Endodermal cell (in vitro differentiated cells): ENCODE measurements at regions not wholly inside any gene's neighbourhood (a gene's known extent, or its start where the extent isn't known, plus 50 kb on each side); places are given as distances from the start of the nearest gene placed in this dataset.

Experiments used
- DNase-seq: peaks from one replicate; pipeline ENCODE4 v3.0.0-alpha.2; 2017
- H3K27ac ChIP-seq: 2 replicates; pipeline ENCODE4 v1.5.1; 2013; ENCODE audit warnings: mild to moderate bottlenecking, low read depth, low read length, moderate library complexity
- H3K27me3 ChIP-seq: 2 replicates; pipeline ENCODE4 v1.6.1; 2013; ENCODE audit warnings: mild to moderate bottlenecking, low read length, moderate library complexity; ENCODE audit not compliant: insufficient read depth, control insufficient read depth, poor library complexity, severe bottlenecking
- H3K36me3 ChIP-seq: 2 replicates; pipeline ENCODE4 v1.7.0; 2013; ENCODE audit warnings: mild to moderate bottlenecking, low read length, moderate library complexity; ENCODE audit not compliant: control insufficient read depth, insufficient read depth
- H3K4me1 ChIP-seq: one replicate; pipeline ENCODE4 v1.7.0; 2013; ENCODE audit warnings: low read length; ENCODE audit not compliant: control insufficient read depth, insufficient read depth
- H3K4me3 ChIP-seq: 2 replicates; pipeline ENCODE4 v1.5.1; 2013; ENCODE audit warnings: mild to moderate bottlenecking, low read length, moderate library complexity
- H3K9ac ChIP-seq: 2 replicates; pipeline ENCODE4 v1.6.1; 2013; ENCODE audit warnings: mild to moderate bottlenecking, low read length, moderate library complexity; ENCODE audit not compliant: poor library complexity, severe bottlenecking; ENCODE audit errors: extremely low read depth
- H3K9me3 ChIP-seq: 2 replicates; pipeline ENCODE4 v1.6.1; 2013; ENCODE audit warnings: mild to moderate bottlenecking, low read length, moderate library complexity; ENCODE audit not compliant: control insufficient read depth
- H3K27ac Mint-ChIP-seq: 2 replicates; pipeline ENCODE4 v1.8.0; 2020; ENCODE audit warnings: mixed read lengths
- H3K27me3 Mint-ChIP-seq: 2 replicates; pipeline ENCODE4 v1.8.0; 2021; ENCODE audit warnings: mild to moderate bottlenecking, mixed read lengths; ENCODE audit not compliant: insufficient read depth
- H3K36me3 Mint-ChIP-seq: 2 replicates; pipeline ENCODE4 v1.8.0; 2020; ENCODE audit warnings: low read depth, mixed read lengths
- H3K4me1 Mint-ChIP-seq: 2 replicates; pipeline ENCODE4 v1.8.0; 2020; ENCODE audit warnings: mixed read lengths
- H3K4me3 Mint-ChIP-seq: 2 replicates; pipeline ENCODE4 v1.8.0; 2020; ENCODE audit warnings: mild to moderate bottlenecking, moderate library complexity, mixed read lengths
- H3K9me3 Mint-ChIP-seq: 2 replicates; pipeline ENCODE4 v1.8.0; 2020; ENCODE audit warnings: mild to moderate bottlenecking, mixed read lengths
- CTCF ChIP-seq: fragments of 200-600 bp; sonication (generic); conservative IDR thresholded peaks from 2 replicates; pipeline ENCODE4 v1.5.0; 2021; ENCODE audit warnings: antibody characterized with exemption, mild to moderate bottlenecking
- WGBS, 2 experiments: methylation state at CpG; one replicate each; pipeline versions ENCODE4 v1.1.5 to v1.1.7; 2013; ENCODE audit warnings: missing lambda C conversion rate in 2 of 2, mixed read lengths in 1 of 2; ENCODE audit not compliant: insufficient coverage in 1 of 2, insufficient read length in 1 of 2; 5-methylcytosine and 5-hydroxymethylcytosine counted together

- Histone ChIP-seq H3K36me3 (no peaks in the 10 kb centered on the region), H3K4me1 (no peaks in the 10 kb centered on the region), H3K27ac (no peak overlapping the region), H3K4me3 (no peak overlapping the region), H3K9ac (no peak overlapping the region), H3K27me3 (no peaks in the 10 kb centered on the region), H3K9me3 (no peaks in the 10 kb centered on the region)
- DNase-seq: no peak
- Mint-ChIP-seq H3K27me3 (no peaks in the 10 kb centered on the region), H3K4me1 (no peaks in the 10 kb centered on the region), H3K36me3 (no peaks in the 10 kb centered on the region), H3K4me3 (no peak overlapping the region), H3K27ac (no peak overlapping the region), H3K9me3 (peaks cover 5% of the 10 kb centered on the region)
- no peak for TF ChIP-seq CTCF
- 81 to 100% methylated on average over 6 to 11 of the region's 11 CpGs for WGBS, 2 experiments
These were observed 669.4 kb upstream of the PKDCC start for GRCh38 chr2:41378420-41378819.

- TF ChIP-seq CTCF: no peak
- WGBS, 2 experiments: 72 to 91% methylated on average over 7 to 13 of the region's 13 CpGs
- Histone ChIP-seq H3K27me3 (no peaks in the 10 kb centered on the region), H3K9ac (no peak overlapping the region), H3K27ac (peak overlapping the region; percentile 75), H3K36me3 (no peaks in the 10 kb centered on the region), H3K9me3 (no peaks in the 10 kb centered on the region), H3K4me3 (no peak overlapping the region), H3K4me1 (no peaks in the 10 kb centered on the region)
- no peaks in the 10 kb centered on the region for H3K36me3 Mint-ChIP-seq
- H3K9me3 Mint-ChIP-seq: peaks cover 5% of the 10 kb centered on the region
- no peak for DNase-seq
- no peak overlapping the region for H3K4me3 Mint-ChIP-seq
- no peaks in the 10 kb centered on the region for H3K4me1 Mint-ChIP-seq
- no peaks in the 10 kb centered on the region for H3K27me3 Mint-ChIP-seq
- H3K27ac Mint-ChIP-seq: no peak overlapping the region
These were observed 668.2 kb upstream of the PKDCC start for GRCh38 chr2:41379496-41380221.

- TF ChIP-seq CTCF: no peak
- no peak overlapping the region for H3K27ac ChIP-seq
- H3K36me3 Mint-ChIP-seq: no peaks in the 10 kb centered on the region
- H3K9me3 ChIP-seq: no peaks in the 10 kb centered on the region
- no peak overlapping the region for H3K4me3 Mint-ChIP-seq
- H3K27me3 ChIP-seq: no peaks in the 10 kb centered on the region
- no peaks in the 10 kb centered on the region for H3K36me3 ChIP-seq
- no peak overlapping the region for H3K4me3 ChIP-seq
- 87 to 93% methylated on average over 3 of the region's 3 CpGs for WGBS, 2 experiments
- no peak overlapping the region for H3K27ac Mint-ChIP-seq
- no peak for DNase-seq
- no peaks in the 10 kb centered on the region for H3K4me1 Mint-ChIP-seq
- no peaks in the 10 kb centered on the region for H3K4me1 ChIP-seq
- H3K9ac ChIP-seq: no peak overlapping the region
- H3K27me3 Mint-ChIP-seq: no peaks in the 10 kb centered on the region
- peaks cover 5% of the 10 kb centered on the region for H3K9me3 Mint-ChIP-seq
These were observed 666.1 kb upstream of the PKDCC start for GRCh38 chr2:41381701-41382100.
